Muscle layer of colon (tissue), 2 donors: ENCODE measurements at regions not wholly inside any gene's neighbourhood (a gene's known extent, or its start where the extent isn't known, plus 50 kb on each side); places are given as distances from the start of the nearest gene placed in this dataset.

Experiments
- H3K27ac ChIP-seq: one replicate; pipeline ENCODE4 v1.7.0; 2013; ENCODE audit warnings: low read depth, mild to moderate bottlenecking, low read length, moderate library complexity
- H3K27me3 ChIP-seq, 2 donors: one replicate each; pipeline ENCODE4 v1.7.0; 2013; ENCODE audit warnings: low read length in 2 of 2, mild to moderate bottlenecking in 2 of 2; ENCODE audit not compliant: insufficient read depth in 2 of 2, control insufficient read depth in 1 of 2
- H3K36me3 ChIP-seq: one replicate; pipeline ENCODE4 v1.7.0; 2013; ENCODE audit warnings: mild to moderate bottlenecking, low read length; ENCODE audit not compliant: insufficient read depth
- H3K4me1 ChIP-seq: one replicate; pipeline ENCODE4 v1.7.0; 2013; ENCODE audit warnings: mild to moderate bottlenecking, low read length; ENCODE audit not compliant: insufficient read depth
- H3K4me3 ChIP-seq, 2 donors: one replicate each; pipeline ENCODE4 v1.7.0; 2013; ENCODE audit warnings: low read length in 2 of 2, low read depth in 1 of 2, mild to moderate bottlenecking in 1 of 2, moderate library complexity in 1 of 2
- H3K9ac ChIP-seq: one replicate; pipeline ENCODE4 v1.7.0; 2013; ENCODE audit warnings: low read length
- H3K9me3 ChIP-seq: one replicate; pipeline ENCODE4 v1.7.0; 2013; ENCODE audit warnings: mild to moderate bottlenecking, low read length
- donor health status: abdominal sarcoma.
- donor health status: Adenocarcinoma of cecum.

DNA sequence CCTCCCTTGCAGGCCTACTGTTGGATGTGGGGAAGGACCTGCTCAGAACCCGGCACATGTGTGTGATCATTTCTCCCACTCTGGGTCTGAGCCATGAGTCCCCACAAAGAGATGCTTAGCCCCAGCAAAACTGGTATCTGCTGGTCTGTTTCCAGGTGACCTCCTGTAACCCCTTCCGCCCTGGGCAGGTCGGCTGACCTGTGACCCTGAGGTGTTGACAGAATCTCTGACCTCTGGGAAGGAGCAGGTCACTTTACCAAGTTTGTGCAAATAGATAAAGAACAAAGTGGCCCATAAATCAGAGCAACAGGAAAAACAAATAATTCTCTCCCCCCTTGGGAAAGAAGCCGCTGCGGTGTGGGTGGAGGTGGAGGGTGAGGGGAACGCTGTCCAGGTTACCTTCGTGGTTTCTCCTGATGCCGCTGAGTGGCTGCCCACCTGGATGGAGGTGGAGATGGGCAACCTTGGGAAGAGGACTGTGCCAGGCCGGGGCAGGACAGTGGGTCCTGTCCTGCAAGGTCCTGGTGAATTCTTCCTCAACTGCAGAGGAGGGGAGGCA lies 174.0 kb upstream of the MYCN start:
- H3K36me3 ChIP-seq, result no peaks in the 10 kb centered on the region
- no peak overlapping the region for H3K4me3 ChIP-seq
- H3K27me3 ChIP-seq, result no peaks in the 10 kb centered on the region
- H3K4me1 ChIP-seq, result no peaks in the 10 kb centered on the region
- H3K27ac ChIP-seq, result no peak overlapping the region
- H3K9me3 ChIP-seq, result no peaks in the 10 kb centered on the region
- no peak overlapping the region for H3K9ac ChIP-seq

DNA sequence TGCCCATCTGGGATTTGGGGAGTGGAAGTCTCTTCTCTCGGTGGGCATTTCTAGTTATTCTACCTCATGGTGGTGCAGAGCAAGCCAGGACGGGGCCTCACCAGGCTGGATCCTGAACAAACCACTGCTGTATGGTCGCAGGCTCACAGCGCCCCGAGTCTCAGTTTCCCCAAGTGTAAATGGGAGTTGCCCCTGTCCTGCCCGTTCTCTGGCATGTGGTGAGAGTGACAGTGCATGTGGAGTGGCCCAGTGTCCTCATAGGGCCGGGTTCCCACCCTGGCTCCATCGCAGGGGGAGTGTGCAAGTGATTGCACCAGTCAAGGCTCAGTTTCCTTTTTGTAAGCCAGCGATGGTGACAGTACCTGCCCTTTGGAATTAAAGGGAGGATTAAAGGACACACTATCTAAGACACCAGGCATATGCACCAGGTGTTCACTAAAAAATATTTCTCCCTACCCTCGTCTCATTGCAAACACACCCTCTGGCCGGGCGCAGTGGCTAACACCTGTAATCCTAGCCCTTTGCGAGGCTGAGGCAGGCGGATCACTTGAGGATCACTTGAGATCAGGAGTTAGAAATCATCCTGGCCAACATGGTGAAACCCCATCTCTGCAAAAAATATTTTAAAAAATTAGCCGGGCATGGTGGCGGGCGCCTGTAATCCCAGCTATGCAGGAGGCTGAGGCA lies 173.3 kb upstream of the MYCN start:
- Histone ChIP-seq H3K27me3 (no peaks in the 10 kb centered on the region), H3K9ac (no peak overlapping the region), H3K4me1 (no peaks in the 10 kb centered on the region), H3K9me3 (no peaks in the 10 kb centered on the region), H3K4me3 (no peak overlapping the region), H3K27ac (no peak overlapping the region), H3K36me3 (no peaks in the 10 kb centered on the region)

DNA sequence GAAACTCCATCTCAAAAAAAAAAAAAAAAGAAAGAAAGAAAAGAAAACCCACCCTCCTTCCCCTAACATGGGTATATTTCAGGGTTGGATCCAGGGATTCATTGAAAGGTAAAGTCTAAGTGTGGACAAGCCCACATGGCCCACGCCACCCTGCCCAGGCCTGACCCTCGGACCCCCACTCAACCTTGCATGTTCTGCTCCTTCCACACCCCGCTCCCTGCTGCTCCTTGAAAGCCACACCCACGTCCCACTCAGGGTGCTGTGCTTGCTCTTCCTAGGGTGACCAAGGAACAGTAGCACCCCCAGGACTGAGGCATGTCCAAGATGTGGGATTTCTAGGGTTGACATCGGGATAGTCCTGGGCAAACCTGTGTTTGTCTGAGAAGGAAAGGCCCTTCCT lies 172.7 kb upstream of the MYCN start:
- Histone ChIP-seq H3K4me1 (no peaks in the 10 kb centered on the region), H3K27ac (no peak overlapping the region), H3K27me3 (no peaks in the 10 kb centered on the region), H3K9me3 (no peaks in the 10 kb centered on the region), H3K9ac (no peak overlapping the region), H3K4me3 (no peak overlapping the region), H3K36me3 (no peaks in the 10 kb centered on the region)

DNA sequence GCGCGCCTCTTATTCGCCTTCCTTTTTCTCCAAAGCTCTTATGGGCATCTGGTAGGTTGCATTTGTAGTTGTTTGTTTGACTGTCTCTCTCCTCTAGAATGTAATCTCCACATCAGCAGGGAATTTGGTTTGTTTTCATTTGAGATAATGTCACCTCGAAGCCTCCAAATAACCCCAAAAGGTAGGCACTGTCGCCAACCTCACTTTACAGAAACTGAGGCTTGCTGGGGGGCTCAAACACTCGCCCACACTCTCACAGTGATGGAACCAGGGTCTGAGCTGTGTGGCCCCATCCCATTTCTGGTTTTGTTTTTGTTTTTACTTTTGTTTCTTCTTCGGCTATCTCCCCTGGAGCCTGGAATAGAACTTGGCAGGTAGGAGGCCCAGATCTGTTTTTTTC lies 172.2 kb upstream of the MYCN start:
- Histone ChIP-seq H3K9me3 (no peaks in the 10 kb centered on the region), H3K4me3 (no peak overlapping the region), H3K4me1 (no peaks in the 10 kb centered on the region), H3K27me3 (no peaks in the 10 kb centered on the region), H3K36me3 (no peaks in the 10 kb centered on the region), H3K9ac (no peak overlapping the region), H3K27ac (no peak overlapping the region)

DNA sequence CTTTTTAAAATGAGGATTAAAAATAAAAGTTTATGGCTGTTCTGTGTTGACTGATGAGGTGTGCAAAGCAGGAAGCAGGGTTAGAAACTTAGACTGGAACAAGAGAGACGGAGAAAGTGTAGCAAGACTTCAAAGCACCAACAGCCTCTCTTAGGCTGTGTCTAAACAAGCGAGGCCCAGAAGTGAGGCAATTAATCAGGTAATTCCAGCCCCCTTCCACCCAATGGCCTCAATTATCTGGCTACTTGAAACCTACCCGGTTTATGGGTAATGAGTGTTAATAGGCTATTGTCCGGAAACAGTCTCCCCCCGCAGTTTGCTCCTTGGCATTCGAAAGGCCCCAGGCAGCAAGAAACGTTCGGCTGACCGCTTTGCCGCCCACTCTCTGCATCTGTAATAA lies 171.7 kb upstream of the MYCN start:
- Histone ChIP-seq H3K27me3 (no peaks in the 10 kb centered on the region), H3K36me3 (no peaks in the 10 kb centered on the region), H3K9me3 (no peaks in the 10 kb centered on the region), H3K9ac (no peak overlapping the region), H3K4me3 (no peak overlapping the region), H3K27ac (no peak overlapping the region), H3K4me1 (no peaks in the 10 kb centered on the region)

DNA sequence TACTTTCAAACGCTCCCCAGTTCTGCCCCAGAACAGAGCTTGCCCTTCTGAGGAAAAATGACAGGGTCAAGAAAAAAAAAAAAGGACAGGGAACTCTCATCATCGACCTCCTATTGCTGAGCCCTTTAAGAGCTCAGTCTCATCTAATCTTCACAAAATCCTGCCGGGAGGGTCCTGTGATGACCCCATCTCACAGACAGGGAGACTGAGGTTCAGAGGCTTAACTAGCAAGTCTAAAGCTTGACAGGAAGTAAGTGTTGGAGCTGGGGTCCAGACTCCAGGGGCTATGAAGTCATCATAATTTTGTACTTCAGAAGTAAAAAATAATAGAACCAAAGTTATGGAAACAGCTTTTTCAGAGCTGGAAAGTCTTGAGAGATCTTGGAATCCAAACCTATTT lies 171.1 kb upstream of the MYCN start:
- Histone ChIP-seq H3K27me3 (no peaks in the 10 kb centered on the region), H3K4me3 (no peak overlapping the region), H3K9ac (no peak overlapping the region), H3K27ac (no peak overlapping the region), H3K36me3 (no peaks in the 10 kb centered on the region), H3K9me3 (no peaks in the 10 kb centered on the region), H3K4me1 (no peaks in the 10 kb centered on the region)

DNA sequence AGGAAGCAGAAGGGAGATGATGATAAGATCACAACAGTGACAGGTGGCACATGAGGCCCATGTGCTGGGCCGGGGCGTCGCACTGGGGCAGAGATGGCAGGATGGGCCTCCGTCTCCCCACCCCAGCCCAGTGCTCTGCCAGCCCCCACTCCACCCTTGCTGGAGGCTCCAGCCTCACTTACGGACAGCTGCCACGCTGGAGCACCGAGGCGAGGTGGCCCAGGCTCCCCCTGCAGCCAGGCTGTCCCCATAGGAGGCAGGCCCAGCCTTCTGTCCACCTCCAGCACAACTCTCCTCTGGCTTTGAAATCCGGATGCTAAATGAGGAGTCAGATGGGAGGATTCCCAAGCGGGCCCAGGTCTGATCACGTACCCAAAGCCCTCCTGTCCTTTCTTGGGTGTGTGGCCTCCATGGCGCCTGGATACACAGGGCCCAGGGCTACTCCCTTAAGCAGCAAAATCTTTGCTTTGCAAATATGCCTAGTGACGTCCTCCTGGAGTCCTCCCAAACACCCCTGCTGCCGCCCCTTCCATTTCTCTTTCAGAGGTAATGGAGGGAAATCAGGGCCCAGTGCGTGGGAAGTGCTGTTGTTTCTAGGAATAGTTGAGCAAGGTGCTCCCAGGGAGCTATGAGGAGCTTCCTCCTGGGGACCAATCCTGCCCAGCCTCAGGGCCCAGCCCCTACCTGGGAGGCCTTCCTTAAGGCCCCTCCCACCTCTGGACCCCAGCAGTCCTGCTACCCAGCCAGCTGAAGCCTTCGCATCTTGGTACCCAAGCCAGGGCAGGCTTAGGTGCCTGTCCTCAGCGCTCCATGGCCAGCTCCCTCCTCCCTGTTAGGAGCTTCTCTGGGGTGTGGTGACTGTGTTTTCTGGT lies 170.4 kb upstream of the MYCN start:
- H3K27ac ChIP-seq, result no peak overlapping the region
- no peaks in the 10 kb centered on the region for H3K9me3 ChIP-seq
- no peak overlapping the region for H3K4me3 ChIP-seq
- H3K4me1 ChIP-seq, result no peaks in the 10 kb centered on the region
- no peaks in the 10 kb centered on the region for H3K36me3 ChIP-seq
- H3K9ac ChIP-seq, result no peak overlapping the region
- no peaks in the 10 kb centered on the region for H3K27me3 ChIP-seq

DNA sequence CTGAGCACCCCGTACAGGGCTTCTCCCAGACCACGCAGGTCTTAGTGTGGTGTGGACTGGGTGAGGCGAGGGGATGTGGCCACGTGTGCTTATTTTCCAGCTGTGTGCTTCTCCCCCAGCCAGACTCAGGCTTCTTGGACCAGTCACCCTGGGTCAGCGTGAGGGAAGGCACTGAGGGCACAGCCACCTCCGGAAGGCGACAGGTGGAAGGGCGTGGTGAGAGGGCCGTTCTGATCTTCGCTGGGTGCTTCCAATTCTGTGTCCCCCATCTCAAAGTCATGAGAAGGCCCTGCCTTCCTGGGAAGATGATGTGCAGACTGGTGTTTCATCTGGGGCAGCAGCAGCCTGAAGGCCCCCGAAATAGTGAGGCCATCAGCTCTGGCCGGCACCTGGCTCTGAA lies 169.7 kb upstream of the MYCN start:
- Histone ChIP-seq H3K27ac (no peak overlapping the region), H3K36me3 (no peaks in the 10 kb centered on the region), H3K27me3 (no peaks in the 10 kb centered on the region), H3K4me3 (no peak overlapping the region), H3K4me1 (no peaks in the 10 kb centered on the region), H3K9me3 (no peaks in the 10 kb centered on the region), H3K9ac (no peak overlapping the region)

DNA sequence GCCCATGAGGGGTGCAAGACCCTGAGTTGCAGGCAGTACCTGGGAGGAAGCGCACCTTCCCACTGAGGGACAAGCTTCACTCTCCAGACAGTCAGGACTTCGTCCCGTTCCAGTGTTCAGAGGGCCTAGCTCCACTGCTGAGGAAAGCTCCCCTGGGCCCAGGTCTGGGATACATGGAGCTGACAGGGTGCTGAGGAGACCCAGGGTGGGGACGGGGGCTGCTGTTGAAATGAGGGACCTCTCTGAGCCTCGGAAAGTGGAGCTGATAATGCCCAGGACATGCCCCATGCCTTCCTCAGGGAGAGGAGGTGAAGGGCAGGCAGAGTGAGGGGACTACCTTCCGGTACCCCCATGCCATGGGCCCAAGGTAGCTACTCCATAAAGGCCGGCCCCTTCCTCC lies 169.2 kb upstream of the MYCN start:
- Histone ChIP-seq H3K4me1 (no peaks in the 10 kb centered on the region), H3K9me3 (no peaks in the 10 kb centered on the region), H3K9ac (no peak overlapping the region), H3K27me3 (no peaks in the 10 kb centered on the region), H3K4me3 (no peak overlapping the region), H3K27ac (no peak overlapping the region), H3K36me3 (no peaks in the 10 kb centered on the region)

DNA sequence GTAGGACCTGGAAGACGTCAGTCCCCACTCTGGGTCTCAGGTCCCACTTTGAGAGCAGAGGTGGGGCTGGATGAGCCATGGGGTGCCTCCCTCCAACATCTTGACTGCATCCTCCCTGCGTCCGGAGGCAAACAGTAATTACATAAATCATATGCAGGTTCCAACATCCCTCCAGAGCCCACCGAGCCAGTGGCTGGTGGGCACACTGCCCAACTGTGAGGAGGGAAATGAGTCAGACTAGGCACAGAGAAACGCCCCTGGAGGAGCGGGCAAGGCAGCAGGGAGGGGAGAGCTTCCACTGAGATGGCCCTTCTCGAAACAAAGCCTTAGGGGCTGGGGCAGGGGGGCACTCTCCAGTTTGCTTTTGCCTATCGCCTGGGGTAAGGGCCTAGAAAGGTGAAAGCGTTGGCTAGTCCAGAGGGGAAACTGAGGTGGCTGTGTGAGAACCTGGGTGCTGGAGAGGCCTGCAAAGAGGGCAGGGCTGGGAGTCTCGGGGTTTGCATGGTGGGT lies 168.2 kb upstream of the MYCN start:
- H3K27ac ChIP-seq, result no peak overlapping the region
- no peak overlapping the region for H3K9ac ChIP-seq
- H3K9me3 ChIP-seq, result no peaks in the 10 kb centered on the region
- H3K36me3 ChIP-seq, result no peaks in the 10 kb centered on the region
- no peak overlapping the region for H3K4me3 ChIP-seq
- H3K4me1 ChIP-seq, result no peaks in the 10 kb centered on the region
- no peaks in the 10 kb centered on the region for H3K27me3 ChIP-seq

DNA sequence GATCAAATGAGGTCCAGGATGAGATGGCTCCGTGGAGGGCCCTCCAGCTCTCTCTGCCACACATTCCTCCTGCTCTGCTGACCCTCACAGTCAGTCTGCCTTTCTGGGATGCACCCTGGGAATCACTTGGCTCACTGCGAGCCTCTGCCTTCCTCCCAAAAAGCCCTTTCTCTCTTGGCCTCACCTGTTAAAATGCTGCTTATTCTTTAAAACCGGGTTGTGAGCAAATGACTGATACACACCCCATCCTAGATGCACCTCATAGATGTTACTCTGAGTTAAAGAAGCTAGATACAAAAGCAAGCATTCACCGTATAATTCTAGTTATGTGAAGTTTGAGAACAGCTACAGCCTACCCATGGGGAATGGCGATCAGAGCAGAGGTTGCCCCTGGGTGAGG lies 167.7 kb upstream of the MYCN start:
- H3K27me3 ChIP-seq, result no peaks in the 10 kb centered on the region
- no peaks in the 10 kb centered on the region for H3K9me3 ChIP-seq
- H3K27ac ChIP-seq, result no peak overlapping the region
- no peak overlapping the region for H3K9ac ChIP-seq
- no peaks in the 10 kb centered on the region for H3K36me3 ChIP-seq
- H3K4me1 ChIP-seq, result no peaks in the 10 kb centered on the region
- no peak overlapping the region for H3K4me3 ChIP-seq
